Endothelial cell of umbilical vein (primary cell): ENCODE measurements at regions not wholly inside any gene's neighbourhood (a gene's known extent, or its start where the extent isn't known, plus 50 kb on each side); places are given as distances from the start of the nearest gene placed in this dataset.
"Not testable (repeated sequence)": the region's sequence is repeated elsewhere in the genome, so short reads cannot be mapped to it uniquely, and the experiment has no call there.

Source experiments
- BruUV-seq: library from RNA; stranded (reverse); fragments of 400-500 nt; replicated peaks from 2 replicates; lab custom pipeline; 2021; lab: Mats Ljungman, UMichigan
- CTCF ChIA-PET: fragments of 300-600, 350-600 bp; sonication (Branson Sonifier 250); formaldehyde crosslinking; loops from one replicate; lab custom pipeline; 2021; ENCODE audit warnings: antibody characterized with exemption, inconsistent platforms; lab: Charles Lee
- POLR2A ChIA-PET: fragments of 300-600, 350-600 bp; sonication (Branson Sonifier 250); formaldehyde crosslinking; loops from one replicate; lab custom pipeline; 2021; ENCODE audit warnings: antibody characterized with exemption, inconsistent platforms; lab: Charles Lee
- DNase-seq: peaks from one replicate; pipeline ENCODE4 v3.0.0-alpha.2; 2011; ENCODE audit warnings: low read depth, low spot score
- FAIRE-seq: peaks from 2 replicates; lab custom pipeline; 2011; peaks lifted over from hg19 to GRCh38; lab: Jason Lieb, UNC
- H2AFZ ChIP-seq: 2 replicates; pipeline ENCODE4 v1.6.0; 2012; ENCODE audit warnings: low read depth, low read length, control low read depth, inconsistent platforms
- H3K27ac ChIP-seq: 2 replicates; pipeline ENCODE4 v1.5.1; 2011; ENCODE audit warnings: low read depth, mild to moderate bottlenecking, control low read depth, low read length, moderate library complexity; ENCODE audit not compliant: insufficient read depth
- H3K27me3 ChIP-seq, 2 experiments: 2 replicates each; pipeline versions ENCODE4 v1.6.0 to v1.6.1; 2011; ENCODE audit warnings: low read length in 2 of 2, mixed read lengths in 1 of 2; ENCODE audit not compliant: control insufficient read depth in 2 of 2, insufficient read depth in 2 of 2
- H3K36me3 ChIP-seq, 2 experiments: 2 replicates in 1 of 2; 3 replicates in 1 of 2; pipeline ENCODE4 v1.5.1; 2011; ENCODE audit warnings: low read length in 2 of 2, mild to moderate bottlenecking in 1 of 2, moderate library complexity in 1 of 2; ENCODE audit not compliant: control insufficient read depth in 2 of 2, insufficient read depth in 2 of 2; ENCODE audit errors: extremely low read depth in 1 of 2
- H3K4me1 ChIP-seq: 3 replicates; pipeline ENCODE4 v1.5.1; 2011; ENCODE audit warnings: mild to moderate bottlenecking, low read length; ENCODE audit not compliant: control insufficient read depth, insufficient read depth; ENCODE audit errors: extremely low read depth
- H3K4me2 ChIP-seq: 2 replicates; pipeline ENCODE4 v1.6.1; 2011; ENCODE audit warnings: low read length, control low read depth, mixed read lengths; ENCODE audit not compliant: insufficient read depth
- H3K4me3 ChIP-seq, 3 experiments: fragments of 200-600 bp in 1 of 3; sonication (generic), shearing (Covaris generic) in 1 of 3; replicated peaks in 1 of 3; 2 replicates each; pipeline ENCODE4 v1.5.1; 2011 to 2016; ENCODE audit warnings: control low read depth in 3 of 3, low read length in 3 of 3, mild to moderate bottlenecking in 2 of 3, inconsistent platforms in 1 of 3, low read depth in 1 of 3, moderate library complexity in 1 of 3; ENCODE audit not compliant: insufficient read depth in 1 of 3
- H3K79me2 ChIP-seq: 2 replicates; pipeline ENCODE4 v1.6.0; 2012; ENCODE audit warnings: low read length, inconsistent platforms; ENCODE audit not compliant: control insufficient read depth, insufficient read depth
- H3K9ac ChIP-seq: replicated peaks from 2 replicates; pipeline ENCODE3; 2011; ENCODE audit warnings: low read length, control low read depth; ENCODE audit not compliant: insufficient read depth; ENCODE audit errors: extremely low read depth
- H3K9me1 ChIP-seq: replicated peaks from 3 replicates; pipeline ENCODE4 v1.6.0; 2011; ENCODE audit warnings: mild to moderate bottlenecking, low read length; ENCODE audit not compliant: control insufficient read depth, insufficient read depth; ENCODE audit errors: extremely low read depth
- H3K9me3 ChIP-seq: replicated peaks from 2 replicates; pipeline ENCODE4 v1.5.1; 2012; ENCODE audit warnings: low read length, inconsistent platforms; ENCODE audit not compliant: control insufficient read depth, insufficient read depth
- H4K20me1 ChIP-seq: replicated peaks from 2 replicates; pipeline ENCODE3; 2011; ENCODE audit warnings: mild to moderate bottlenecking, low read length; ENCODE audit not compliant: control insufficient read depth, insufficient read depth; ENCODE audit errors: extremely low read depth
- CTCF ChIP-seq, 2 donors: IDR thresholded peaks; 1 replicate in 1 of 2; 2 replicates in 1 of 2; pipeline ENCODE4 v1.5.1; 2011; ENCODE audit warnings: low read length in 2 of 2, mild to moderate bottlenecking in 2 of 2, moderate library complexity in 2 of 2, control low read depth in 1 of 2, inconsistent platforms in 1 of 2, low read depth in 1 of 2; ENCODE audit not compliant: insufficient read depth in 1 of 2; ENCODE audit errors: extremely low read depth in 1 of 2
- EZH2 ChIP-seq: IDR thresholded peaks from 2 replicates; pipeline ENCODE4 v1.6.1; 2012; ENCODE audit warnings: borderline replicate concordance, low read depth, mild to moderate bottlenecking, moderate library complexity, low read length, inconsistent platforms; ENCODE audit not compliant: severe bottlenecking
- FOS ChIP-seq: IDR thresholded peaks from 2 replicates; pipeline ENCODE4 v1.6.1; 2011; ENCODE audit warnings: mild to moderate bottlenecking, low read length, moderate library complexity, borderline replicate concordance; ENCODE audit not compliant: insufficient read depth
- GATA2 ChIP-seq: IDR thresholded peaks from 2 replicates; pipeline ENCODE4 v1.7.0; 2011; ENCODE audit warnings: low read depth, mild to moderate bottlenecking, moderate library complexity, mixed read lengths, low read length; ENCODE audit not compliant: insufficient read length, insufficient read depth
- JUN ChIP-seq: IDR thresholded peaks from 2 replicates; pipeline ENCODE4 v1.6.1; 2011; ENCODE audit warnings: borderline replicate concordance, low read depth; ENCODE audit not compliant: insufficient read length, insufficient read depth
- MAX ChIP-seq: IDR thresholded peaks from 2 replicates; pipeline ENCODE4 v1.6.1; 2011; ENCODE audit not compliant: insufficient read depth, insufficient read length
- MYC ChIP-seq: IDR thresholded peaks from one replicate; pipeline ENCODE4 v1.6.1; 2011; ENCODE audit warnings: mild to moderate bottlenecking, low read depth, low read length
- POLR2A ChIP-seq: IDR thresholded peaks from 2 replicates; pipeline ENCODE4 v1.6.1; 2012; ENCODE audit warnings: low read depth, mild to moderate bottlenecking, control low read depth, low read length
- POLR2AphosphoS5 ChIP-seq: IDR thresholded peaks from 2 replicates; pipeline ENCODE4 v1.6.1; 2012; ENCODE audit warnings: low read depth, mild to moderate bottlenecking, control low read depth, low read length, moderate library complexity; ENCODE audit not compliant: insufficient read depth
- dilution Hi-C: fragments of 300-500 bp; cut with MboI; formaldehyde crosslinking; loops from one replicate; pipeline ENCODE4 v1.15.0; 2019; ENCODE audit warnings: low sequenced_read_pairs; ENCODE audit not compliant: extremely low pct_ligation_motif_present
- intact Hi-C: fragments of 100-400 bp; cut with micrococcal nuclease; formaldehyde crosslinking; loops from one replicate; pipeline ENCODE4 v1.10.0; 2022

GRCh38 chr21:14883351-14883750 is 181.4 kb downstream of the NRIP1 start:
- dilution Hi-C loops = no loop called here
- peaks cover 34% of the 10 kb centered on the region for H3K4me1 ChIP-seq
- DNase-seq (no peak), FAIRE-seq (no peak)
- no peak for TF ChIP-seq JUN
- TF ChIP-seq MYC = no peak
- TF ChIP-seq GATA2 = no peak
- no peak for TF ChIP-seq EZH2
- TF ChIP-seq FOS = no peak
- TF ChIP-seq POLR2AphosphoS5 = no peak
- TF ChIP-seq POLR2A = no peak
- TF ChIP-seq MAX = no peak
- no peak for TF ChIP-seq CTCF (IDR thresholded peaks at IDR 0.05; ENCODE audit: extremely low read depth in 1 of 2, insufficient read depth in 1 of 2, low read depth in 1 of 2, low read length in 2 of 2)
- no peak overlapping the region for H3K27ac ChIP-seq
- no peak overlapping the region for H3K4me2 ChIP-seq
- H3K9me1 ChIP-seq = no peaks in the 10 kb centered on the region
- no peak overlapping the region for H3K9ac ChIP-seq
- no peak overlapping the region for H3K4me3 ChIP-seq
- H3K9me3 ChIP-seq = no peaks in the 10 kb centered on the region
- H4K20me1 ChIP-seq = no peaks in the 10 kb centered on the region
- no TSS peak for BruUV-seq
- H2AFZ ChIP-seq = no peak overlapping the region
- no peaks in the 10 kb centered on the region for H3K36me3 ChIP-seq
- intact Hi-C loops = loop anchor here (5.0 kb wide), 1 partner anchor 474 kb away; no protein-coding TSS in a partner anchor
- POLR2A ChIA-PET = no interaction called here
- CTCF ChIA-PET = interaction anchor here (0.7 to 2.4 kb wide), 3 partner anchors 19 to 599 kb away, joined by 4 to 6 read pairs (median 6); partner anchors contain the start of gene NRIP1
- H3K27me3 ChIP-seq = no peaks in the 10 kb centered on the region
- no peaks in the 10 kb centered on the region for H3K79me2 ChIP-seq

GRCh38 chr21:14882545-14882944 is 182.3 kb downstream of the NRIP1 start:
- BruUV-seq, H3K27ac ChIP-seq, FAIRE-seq, H3K36me3 ChIP-seq, H3K4me3 ChIP-seq, POLR2A ChIA-PET, H3K9me3 ChIP-seq, H3K9me1 ChIP-seq, H3K9ac ChIP-seq, H4K20me1 ChIP-seq, H3K79me2 ChIP-seq, H3K4me2 ChIP-seq, H2AFZ ChIP-seq, H3K27me3 ChIP-seq, DNase-seq, dilution Hi-C loops: not testable (repeated sequence)
- intact Hi-C loops = loop anchor here (5.0 kb wide), 1 partner anchor 475 kb away; no protein-coding TSS in a partner anchor
- H3K4me1 ChIP-seq = peaks cover 42% of the 10 kb centered on the region
- CTCF ChIA-PET = interaction anchor here (0.7 to 2.4 kb wide), 3 partner anchors 18 to 600 kb away, joined by 4 to 6 read pairs (median 6); partner anchors contain the start of gene NRIP1
